ENCODE measurements at regions not wholly inside any gene's neighbourhood (a gene's known extent, or its start where the extent isn't known, plus 50 kb on each side); places are given as distances from the start of the nearest gene placed in this dataset.
"Not testable (repeated sequence)": the region's sequence is repeated elsewhere in the genome, so short reads cannot be mapped to it uniquely, and the experiment has no call there.

DNA sequence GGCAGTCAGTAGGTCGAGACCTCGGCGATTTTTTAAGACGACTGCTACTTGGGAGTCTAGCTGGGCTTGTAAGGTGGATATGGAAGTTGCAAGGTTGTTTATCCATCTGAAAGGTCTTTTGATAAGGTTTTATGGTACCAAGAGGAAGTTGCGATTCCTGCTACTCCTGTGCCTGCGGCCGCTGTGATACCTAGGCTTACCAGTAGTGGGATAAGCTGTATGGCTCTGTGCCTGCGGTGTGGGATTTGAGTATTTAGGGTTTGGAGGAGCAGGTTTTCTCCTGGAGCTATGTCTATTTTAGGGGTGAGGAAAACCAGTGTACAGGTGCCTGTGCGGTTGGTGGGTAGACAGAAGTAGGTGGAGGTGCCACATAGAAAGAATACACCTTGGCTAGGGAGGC, 1059.8 kb downstream of the SI start:
- no peak overlapping the region for H3K27ac ChIP-seq
- TF ChIP-seq, protein P1, sequence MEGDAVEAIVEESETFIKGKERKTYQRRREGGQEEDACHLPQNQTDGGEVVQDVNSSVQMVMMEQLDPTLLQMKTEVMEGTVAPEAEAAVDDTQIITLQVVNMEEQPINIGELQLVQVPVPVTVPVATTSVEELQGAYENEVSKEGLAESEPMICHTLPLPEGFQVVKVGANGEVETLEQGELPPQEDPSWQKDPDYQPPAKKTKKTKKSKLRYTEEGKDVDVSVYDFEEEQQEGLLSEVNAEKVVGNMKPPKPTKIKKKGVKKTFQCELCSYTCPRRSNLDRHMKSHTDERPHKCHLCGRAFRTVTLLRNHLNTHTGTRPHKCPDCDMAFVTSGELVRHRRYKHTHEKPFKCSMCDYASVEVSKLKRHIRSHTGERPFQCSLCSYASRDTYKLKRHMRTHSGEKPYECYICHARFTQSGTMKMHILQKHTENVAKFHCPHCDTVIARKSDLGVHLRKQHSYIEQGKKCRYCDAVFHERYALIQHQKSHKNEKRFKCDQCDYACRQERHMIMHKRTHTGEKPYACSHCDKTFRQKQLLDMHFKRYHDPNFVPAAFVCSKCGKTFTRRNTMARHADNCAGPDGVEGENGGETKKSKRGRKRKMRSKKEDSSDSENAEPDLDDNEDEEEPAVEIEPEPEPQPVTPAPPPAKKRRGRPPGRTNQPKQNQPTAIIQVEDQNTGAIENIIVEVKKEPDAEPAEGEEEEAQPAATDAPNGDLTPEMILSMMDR (IDR thresholded peaks at IDR 0.05): no peak
- no peak for TF ChIP-seq ZFX (IDR thresholded peaks at IDR 0.05; ENCODE audit: borderline replicate concordance)

DNA sequence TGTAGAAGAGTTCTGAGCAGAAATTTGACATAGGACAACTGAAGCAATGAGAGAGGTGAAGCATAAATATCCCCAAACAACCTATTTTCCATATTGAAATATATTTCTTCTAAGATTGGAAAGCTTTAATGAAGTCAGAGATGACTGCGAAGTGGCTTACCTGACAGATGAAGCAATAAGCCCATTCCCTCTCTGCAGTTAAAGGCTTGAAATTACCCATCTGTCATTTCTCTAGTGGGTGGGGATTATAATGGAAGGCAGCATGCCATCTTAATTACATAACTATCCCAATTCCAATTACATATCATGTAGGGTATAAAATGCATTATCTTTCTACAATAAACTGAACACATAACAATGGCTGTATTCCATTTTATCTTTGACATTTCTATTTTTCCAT, 1070.5 kb downstream of the SI start:
- H3K27ac ChIP-seq: no peak overlapping the region
- TF ChIP-seq ZFX (IDR thresholded peaks at IDR 0.05; ENCODE audit: borderline replicate concordance): no peak
- TF ChIP-seq, protein P1 (IDR thresholded peaks at IDR 0.05): no peak

DNA sequence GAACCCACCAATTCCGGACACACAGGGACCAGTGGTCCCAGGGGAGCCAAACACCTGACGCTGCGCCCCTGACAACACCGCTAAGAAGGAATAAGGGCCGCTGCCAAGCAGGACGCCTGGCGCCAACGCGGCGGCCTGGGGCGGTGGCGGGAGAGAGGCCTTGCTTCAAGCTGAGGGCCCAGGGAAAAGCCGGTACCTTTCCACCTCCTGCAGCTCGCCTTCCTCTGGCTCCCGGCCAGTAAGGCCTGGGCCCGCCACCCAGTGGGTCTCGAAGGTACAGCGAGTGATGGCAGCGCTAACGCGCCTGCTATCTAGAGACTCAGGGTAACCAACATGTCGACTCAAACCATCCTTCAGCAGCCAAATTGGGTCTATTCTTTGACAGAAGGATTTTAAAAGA, 1074.1 kb downstream of the SI start:
- TF ChIP-seq, protein P1 (IDR thresholded peaks at IDR 0.05): 0 out of 2 replicates have a peak, but pooled peaks have one; percentile 7
- no peak for TF ChIP-seq ZFX (IDR thresholded peaks at IDR 0.05; ENCODE audit: borderline replicate concordance)
- no peak overlapping the region for H3K27ac ChIP-seq

DNA sequence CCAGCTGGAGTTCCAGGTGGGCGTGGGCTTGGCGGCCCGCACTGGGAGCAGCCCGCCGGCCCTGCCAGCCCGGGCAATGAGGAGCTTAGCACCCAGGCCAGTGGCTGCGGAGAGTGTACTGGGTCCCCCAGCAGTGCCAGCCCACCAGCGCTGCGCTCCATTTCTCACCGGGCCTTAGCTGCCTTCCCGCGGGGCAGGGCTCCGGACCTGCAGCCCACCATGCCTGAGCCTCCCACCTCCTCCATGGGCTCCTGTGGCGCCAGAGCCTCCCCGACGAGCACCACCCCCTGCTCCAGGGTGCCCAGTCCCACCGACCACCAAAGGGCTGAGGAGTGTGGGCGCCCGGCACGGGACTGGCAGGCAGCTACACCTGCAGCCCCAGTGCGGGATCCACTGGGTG, 1075.3 kb downstream of the SI start:
- not testable (repeated sequence) for H3K27ac ChIP-seq

DNA sequence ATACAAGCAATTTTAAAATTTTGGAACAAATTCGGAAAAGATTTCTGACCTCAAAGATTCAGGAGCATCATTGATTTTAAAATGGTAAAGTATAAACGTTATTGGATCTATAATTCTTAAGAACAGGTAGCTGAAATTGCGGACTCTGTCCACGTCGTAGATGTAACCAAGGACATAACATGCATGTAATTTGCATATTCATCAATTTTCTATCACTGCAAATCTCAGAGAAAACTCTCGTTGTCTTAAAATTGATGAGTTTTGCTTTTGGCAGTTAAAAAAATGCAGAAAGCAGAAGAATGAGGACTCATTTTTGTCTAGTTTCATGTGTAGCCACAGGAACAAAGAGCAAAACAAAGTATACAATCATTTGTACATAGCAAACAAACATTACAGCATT, 1094.4 kb downstream of the SI start:
- TF ChIP-seq ZFX (IDR thresholded peaks at IDR 0.05; ENCODE audit: borderline replicate concordance): no peak
- TF ChIP-seq, protein P1 (IDR thresholded peaks at IDR 0.05): no peak
- H3K27ac ChIP-seq: no peak overlapping the region

DNA sequence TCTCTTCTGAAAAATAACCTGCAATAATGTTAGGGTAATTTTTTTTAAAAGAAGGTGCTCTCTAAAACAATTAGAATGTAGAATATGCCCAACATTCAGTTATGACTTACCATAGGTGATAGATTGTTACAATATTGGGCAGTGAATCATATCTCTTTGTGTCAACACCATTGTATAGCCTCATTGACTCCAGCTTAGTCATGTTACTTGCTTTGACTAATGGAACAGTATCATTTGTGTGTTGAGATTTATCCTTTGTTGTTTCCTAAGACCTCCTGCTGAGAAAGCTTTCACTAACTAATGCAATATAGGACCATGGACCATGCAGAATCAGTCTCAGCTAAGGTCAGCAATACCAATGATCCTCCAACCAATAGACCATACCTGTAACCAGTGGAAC, 1106.4 kb downstream of the SI start:
- H3K27ac ChIP-seq: no peak overlapping the region
- TF ChIP-seq, protein P1 (IDR thresholded peaks at IDR 0.05): no peak
- no peak for TF ChIP-seq ZFX (IDR thresholded peaks at IDR 0.05; ENCODE audit: borderline replicate concordance)

DNA sequence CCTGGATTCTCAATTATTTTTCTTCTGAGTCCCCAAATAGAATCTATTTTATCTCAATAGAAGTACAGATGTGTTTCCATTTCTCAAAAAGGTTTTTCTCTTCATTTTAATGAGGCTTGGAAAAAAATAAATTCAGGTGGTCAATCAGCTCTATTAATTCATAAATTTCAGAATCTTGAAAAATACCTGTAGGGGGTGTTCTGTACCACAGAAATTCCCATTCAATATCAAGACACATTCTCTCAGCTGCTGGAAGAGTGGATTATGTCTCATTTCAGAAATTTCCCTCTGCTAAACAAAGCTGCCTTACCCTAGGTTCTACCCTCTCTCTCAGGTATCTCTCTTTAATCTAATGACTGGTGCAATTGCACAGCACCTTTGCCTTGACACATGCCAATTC, 1121.2 kb downstream of the SI start:
- no peak overlapping the region for H3K27ac ChIP-seq
- no peak for TF ChIP-seq ZFX (IDR thresholded peaks at IDR 0.05; ENCODE audit: borderline replicate concordance)
- TF ChIP-seq, protein P1 (IDR thresholded peaks at IDR 0.05): peak; percentile 8; the same call in 1 of the 2 replicates

DNA sequence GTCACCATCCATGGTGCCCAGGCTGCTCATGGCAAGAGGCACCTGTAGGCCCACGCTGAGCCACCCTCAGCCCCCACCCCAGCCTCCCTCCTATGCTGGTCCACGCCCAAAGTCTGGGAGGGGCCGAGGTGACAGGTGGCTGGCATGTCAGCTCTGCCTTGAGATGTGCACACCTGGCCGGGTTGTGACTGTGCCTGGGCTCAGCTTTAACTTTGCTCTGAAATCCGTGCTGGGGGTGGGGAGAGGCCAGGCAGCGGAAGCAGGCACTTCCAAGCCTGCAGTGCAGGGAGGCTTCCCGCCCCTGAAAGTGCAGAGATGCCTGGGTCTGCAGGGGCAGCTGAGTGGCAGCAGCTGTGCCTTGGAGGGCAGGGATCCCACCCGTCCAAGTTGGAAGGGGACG, 1124.8 kb downstream of the SI start:
- H3K27ac ChIP-seq: no peak overlapping the region
- TF ChIP-seq ZFX (IDR thresholded peaks at IDR 0.05; ENCODE audit: borderline replicate concordance): no peak
- TF ChIP-seq, protein P1 (IDR thresholded peaks at IDR 0.05): no peak
